Stomach smooth muscle (tissue), 2 donors: ENCODE measurements at regions not wholly inside any gene's neighbourhood (a gene's known extent, or its start where the extent isn't known, plus 50 kb on each side); places are given as distances from the start of the nearest gene placed in this dataset.

ENCODE experiments used
- H3K27ac ChIP-seq: one replicate; pipeline ENCODE4 v1.7.0; 2013; ENCODE audit warnings: mild to moderate bottlenecking, low read length, inconsistent platforms
- H3K27me3 ChIP-seq, 2 donors: one replicate each; pipeline ENCODE4 v1.7.0; 2013; ENCODE audit warnings: low read length in 2 of 2; ENCODE audit not compliant: insufficient read depth in 2 of 2, control insufficient read depth in 1 of 2
- H3K36me3 ChIP-seq, 2 donors: one replicate each; pipeline ENCODE4 v1.7.0; 2013; ENCODE audit warnings: low read length in 2 of 2; ENCODE audit not compliant: control insufficient read depth in 2 of 2, insufficient read depth in 2 of 2
- H3K4me1 ChIP-seq: one replicate; pipeline ENCODE4 v1.7.0; 2013; ENCODE audit warnings: low read length; ENCODE audit not compliant: control insufficient read depth, insufficient read depth
- H3K4me3 ChIP-seq, 2 donors: one replicate each; pipeline ENCODE4 v1.7.0; 2013; ENCODE audit warnings: low read length in 2 of 2
- H3K9ac ChIP-seq, 2 donors: one replicate each; pipeline ENCODE4 v1.7.0; 2013; ENCODE audit warnings: low read length in 2 of 2, mild to moderate bottlenecking in 1 of 2
- H3K9me3 ChIP-seq, 2 donors: one replicate each; pipeline ENCODE4 v1.7.0; 2013; ENCODE audit warnings: low read length in 2 of 2; ENCODE audit not compliant: control insufficient read depth in 2 of 2
- donor health status: healthy.
- donor health status: Pancreatic carcinoma.

DNA sequence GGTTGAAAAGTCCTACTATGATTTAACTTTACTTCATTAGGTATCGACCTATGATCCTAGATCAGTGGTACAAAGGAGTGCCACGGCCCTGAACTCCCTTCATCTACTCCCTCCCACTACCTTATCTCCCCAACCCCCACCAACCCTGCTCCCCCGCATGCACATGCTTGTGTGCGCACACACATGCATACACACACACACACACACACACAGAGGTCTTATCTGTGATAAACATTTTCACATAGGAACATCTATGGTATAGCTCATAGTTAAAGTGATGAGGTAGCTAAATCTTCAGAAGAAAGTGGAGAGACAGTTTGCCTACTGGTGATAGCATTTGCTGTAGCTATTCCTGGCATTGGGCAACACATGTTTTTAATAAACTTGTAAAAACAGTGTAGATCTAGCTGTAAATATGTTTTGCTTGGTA, 471.3 kb downstream of the ZEB2 start:
- Histone ChIP-seq H3K4me1 (no peaks in the 10 kb centered on the region), H3K36me3 (no peaks in the 10 kb centered on the region), H3K4me3 (no peak overlapping the region), H3K9me3 (no peaks in the 10 kb centered on the region), H3K27me3 (no peaks in the 10 kb centered on the region), H3K27ac (no peak overlapping the region), H3K9ac (no peak overlapping the region)

DNA sequence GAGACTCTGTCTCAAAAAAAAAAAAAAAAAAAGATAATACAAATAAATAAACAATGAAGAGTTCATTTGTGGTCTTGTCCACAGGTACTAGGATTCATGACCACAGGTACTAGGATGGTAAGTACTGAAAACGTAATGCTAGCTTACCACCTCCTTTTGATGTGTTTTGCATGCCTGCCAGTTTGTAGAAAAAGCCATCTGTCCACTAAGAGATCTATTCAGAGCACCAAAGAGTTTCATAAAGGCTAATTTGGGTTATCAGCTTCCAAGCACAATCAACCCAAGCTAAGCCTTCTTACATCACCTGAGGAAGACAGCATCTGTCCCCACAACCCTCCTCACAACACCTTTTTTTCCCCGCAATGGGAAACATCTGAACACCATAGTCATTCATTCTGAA, 477.2 kb downstream of the ZEB2 start:
- Histone ChIP-seq H3K27ac (no peak overlapping the region), H3K4me1 (no peaks in the 10 kb centered on the region), H3K4me3 (no peak overlapping the region), H3K9me3 (no peaks in the 10 kb centered on the region), H3K27me3 (no peaks in the 10 kb centered on the region), H3K9ac (no peak overlapping the region), H3K36me3 (no peaks in the 10 kb centered on the region)

DNA sequence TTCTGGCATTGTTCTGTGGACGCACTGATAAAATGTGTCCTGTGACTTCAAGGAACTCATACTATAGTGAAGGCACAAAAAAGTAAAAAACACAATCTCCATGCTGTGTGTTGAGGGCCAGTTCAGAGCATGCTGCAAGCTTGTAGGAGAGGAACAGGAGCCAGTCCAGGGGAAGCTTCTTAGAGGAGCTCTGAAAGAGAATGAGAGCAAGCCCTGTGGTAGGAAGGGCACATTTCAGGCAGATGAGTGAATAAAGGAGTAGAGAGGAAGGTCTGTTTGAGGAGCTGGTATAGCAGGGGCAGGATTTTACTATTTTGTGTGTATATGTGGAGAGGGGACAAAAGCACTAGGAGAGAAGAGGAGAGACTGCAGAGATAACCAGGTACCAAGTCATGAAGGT, 478.3 kb downstream of the ZEB2 start:
- H3K27me3 ChIP-seq, result no peaks in the 10 kb centered on the region
- H3K4me3 ChIP-seq, result no peak overlapping the region
- H3K4me1 ChIP-seq, result no peaks in the 10 kb centered on the region
- H3K27ac ChIP-seq, result no peak overlapping the region
- H3K9me3 ChIP-seq, result no peaks in the 10 kb centered on the region
- no peak overlapping the region for H3K9ac ChIP-seq
- no peaks in the 10 kb centered on the region for H3K36me3 ChIP-seq

DNA sequence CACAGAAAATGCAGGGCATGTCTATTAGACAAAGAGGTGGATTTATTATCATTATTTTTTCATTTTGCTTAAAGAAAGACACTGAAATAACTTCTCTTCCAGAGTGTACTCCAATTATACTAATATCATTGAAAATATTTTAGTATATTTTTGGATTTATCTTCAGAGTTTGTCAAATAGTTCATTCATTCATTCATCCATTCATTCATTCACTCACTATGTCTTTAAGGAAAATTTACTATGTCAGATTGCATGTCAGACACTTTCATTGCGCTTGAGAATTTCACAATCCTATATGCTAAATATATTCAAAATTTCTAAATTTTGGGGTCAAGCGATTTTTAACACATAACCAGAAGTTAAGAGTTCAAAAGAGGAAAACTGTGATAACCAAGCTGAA, 479.1 kb downstream of the ZEB2 start:
- Histone ChIP-seq H3K27me3 (no peaks in the 10 kb centered on the region), H3K9me3 (no peaks in the 10 kb centered on the region), H3K4me3 (no peak overlapping the region), H3K36me3 (no peaks in the 10 kb centered on the region), H3K4me1 (no peaks in the 10 kb centered on the region), H3K9ac (no peak overlapping the region), H3K27ac (no peak overlapping the region)

DNA sequence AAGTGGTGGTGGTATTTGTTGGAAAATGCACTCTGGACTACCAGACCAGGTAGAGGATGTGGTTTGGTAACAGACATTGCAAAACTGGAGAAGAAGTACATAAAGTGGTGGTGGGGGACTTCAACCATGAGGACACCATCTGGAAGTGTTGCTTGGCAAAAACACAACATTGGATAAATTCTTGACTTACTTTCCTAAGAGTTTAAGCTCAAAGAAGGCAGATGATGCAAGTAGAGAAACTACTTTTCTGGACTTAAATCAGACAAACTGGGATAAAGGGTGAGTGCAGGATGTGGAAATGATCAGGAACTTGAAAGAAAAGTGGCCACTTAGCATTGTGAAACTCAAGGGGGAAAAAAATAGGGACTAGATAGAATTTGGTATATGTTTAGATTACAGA, 487.4 kb downstream of the ZEB2 start:
- H3K9ac ChIP-seq, result no peak overlapping the region
- no peaks in the 10 kb centered on the region for H3K4me1 ChIP-seq
- H3K27ac ChIP-seq, result no peak overlapping the region
- H3K36me3 ChIP-seq, result no peaks in the 10 kb centered on the region
- no peak overlapping the region for H3K4me3 ChIP-seq
- no peaks in the 10 kb centered on the region for H3K9me3 ChIP-seq
- no peaks in the 10 kb centered on the region for H3K27me3 ChIP-seq

DNA sequence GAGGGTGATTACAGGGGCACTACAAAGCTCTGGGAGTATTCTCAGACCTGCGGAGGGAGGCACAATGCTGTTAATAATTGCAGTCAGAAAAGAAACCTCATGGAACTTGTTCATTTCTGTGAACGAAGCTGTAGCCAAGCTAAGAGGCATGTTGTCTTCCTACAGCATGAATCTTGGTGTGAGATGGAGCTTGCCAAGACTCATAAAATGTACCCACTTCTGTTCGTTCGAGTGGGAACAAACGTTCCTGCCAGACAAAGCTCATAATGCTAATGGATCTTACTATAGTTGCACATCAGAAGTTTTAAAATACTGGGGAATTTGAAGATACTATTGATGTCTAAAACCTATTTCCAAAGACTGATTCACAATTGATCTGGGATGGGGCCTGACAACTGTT, 489.1 kb downstream of the ZEB2 start:
- Histone ChIP-seq H3K4me1 (no peaks in the 10 kb centered on the region), H3K36me3 (no peaks in the 10 kb centered on the region), H3K9ac (no peak overlapping the region), H3K4me3 (no peak overlapping the region), H3K27me3 (no peaks in the 10 kb centered on the region), H3K27ac (no peak overlapping the region), H3K9me3 (no peaks in the 10 kb centered on the region)

DNA sequence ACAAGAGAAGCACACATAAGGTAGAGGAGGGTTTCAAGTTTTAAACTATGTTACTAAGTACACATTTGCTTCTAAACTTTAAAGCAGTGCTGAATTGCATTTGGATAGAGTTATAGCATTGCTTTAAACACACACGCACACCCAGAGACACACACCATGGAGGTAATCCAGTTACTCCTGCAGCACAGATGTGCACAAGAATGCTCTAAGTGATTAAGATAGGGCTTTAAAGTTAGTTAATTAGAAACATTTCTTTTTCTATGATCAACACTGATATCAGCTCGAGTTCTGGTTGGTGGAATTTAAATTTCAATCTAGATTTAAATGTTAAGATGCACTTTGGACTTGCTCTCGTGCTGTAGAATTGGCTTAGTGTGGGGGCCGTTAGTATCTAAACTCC, 492.3 kb downstream of the ZEB2 start:
- Histone ChIP-seq H3K27ac (no peak overlapping the region), H3K36me3 (no peaks in the 10 kb centered on the region), H3K27me3 (no peaks in the 10 kb centered on the region), H3K4me1 (no peaks in the 10 kb centered on the region), H3K4me3 (no peak overlapping the region), H3K9ac (no peak overlapping the region), H3K9me3 (no peaks in the 10 kb centered on the region)

DNA sequence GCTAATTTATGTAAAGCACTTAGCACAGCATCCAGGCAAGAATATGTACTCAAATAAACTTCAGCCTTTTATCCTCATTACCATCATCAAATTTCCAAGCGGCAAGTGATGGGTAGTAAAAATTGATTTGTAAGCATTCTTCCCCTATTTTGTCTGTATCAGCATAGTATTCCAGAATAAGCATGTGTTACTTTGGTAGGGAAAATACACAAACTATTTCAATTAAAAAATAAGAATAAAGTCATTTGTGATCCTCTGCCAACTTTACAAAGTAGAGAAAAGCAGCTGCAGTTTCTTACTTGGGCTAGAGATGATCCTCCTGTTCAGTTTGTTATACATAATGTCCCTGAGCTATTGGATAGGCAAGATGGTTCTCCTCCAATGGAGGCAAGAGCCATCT, 493.2 kb downstream of the ZEB2 start:
- no peaks in the 10 kb centered on the region for H3K27me3 ChIP-seq
- H3K36me3 ChIP-seq, result no peaks in the 10 kb centered on the region
- H3K9me3 ChIP-seq, result no peaks in the 10 kb centered on the region

DNA sequence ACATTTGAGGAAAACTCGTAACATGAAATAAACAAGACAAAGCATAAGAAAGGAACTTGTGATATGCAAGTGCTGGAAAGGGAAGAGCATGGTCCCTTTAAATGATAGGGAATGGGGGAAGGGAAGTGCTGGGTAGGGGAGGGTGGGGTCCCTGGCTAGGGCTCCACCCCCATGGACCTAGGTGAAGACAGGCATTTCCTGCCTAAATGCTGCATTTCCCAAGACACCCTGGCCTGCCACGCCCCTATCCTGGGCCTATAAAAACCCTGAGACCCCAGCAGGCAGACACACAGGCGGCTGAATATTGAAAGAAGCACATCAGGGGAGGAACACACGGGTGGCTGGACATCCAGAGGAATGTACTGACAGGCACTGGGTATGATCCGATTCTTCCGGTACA, 499.9 kb downstream of the ZEB2 start:
- no peaks in the 10 kb centered on the region for H3K9me3 ChIP-seq
- no peaks in the 10 kb centered on the region for H3K4me1 ChIP-seq
- no peaks in the 10 kb centered on the region for H3K27me3 ChIP-seq

More for the DNA sequence above, 493.2 kb downstream of the ZEB2 start:
- H3K4me1 ChIP-seq, result no peaks in the 10 kb centered on the region
- no peak overlapping the region for H3K27ac ChIP-seq
- H3K9ac ChIP-seq, result no peak overlapping the region
- no peak overlapping the region for H3K4me3 ChIP-seq

DNA sequence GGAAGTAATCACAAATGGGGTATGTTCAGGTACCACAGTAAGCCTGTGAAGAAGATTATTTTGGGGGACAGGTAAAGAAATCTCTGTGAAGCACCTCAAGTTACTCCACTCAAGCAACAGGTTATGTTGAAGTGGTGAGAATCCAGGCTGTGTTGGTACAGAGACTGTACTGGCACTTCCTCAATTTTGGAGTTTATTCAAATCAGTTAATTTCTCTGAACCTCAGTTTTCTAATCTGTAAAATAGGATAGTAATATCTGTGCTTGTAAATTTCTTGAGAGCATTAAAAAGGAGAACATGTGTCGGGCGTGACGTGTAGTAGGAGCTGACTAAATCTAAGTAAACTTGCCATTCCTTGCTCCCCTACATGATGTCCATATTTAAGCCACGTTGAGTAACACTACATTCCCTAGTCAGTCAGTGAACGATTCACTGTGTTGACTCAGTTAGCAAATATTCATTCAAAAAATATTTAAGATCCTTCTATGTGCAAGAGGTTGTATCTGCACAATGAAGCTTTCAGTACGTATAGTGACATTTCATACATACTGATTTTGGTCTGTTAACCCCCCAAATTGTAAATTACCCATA, 504.2 kb downstream of the ZEB2 start:
- H3K4me3 ChIP-seq, result no peak overlapping the region
- no peaks in the 10 kb centered on the region for H3K36me3 ChIP-seq
- H3K27me3 ChIP-seq, result no peaks in the 10 kb centered on the region
- no peaks in the 10 kb centered on the region for H3K4me1 ChIP-seq
- no peak overlapping the region for H3K27ac ChIP-seq
- no peaks in the 10 kb centered on the region for H3K9me3 ChIP-seq
- H3K9ac ChIP-seq, result no peak overlapping the region

More for the DNA sequence above, 499.9 kb downstream of the ZEB2 start:
- H3K9ac ChIP-seq, result no peak overlapping the region
- no peak overlapping the region for H3K27ac ChIP-seq
- H3K4me3 ChIP-seq, result no peak overlapping the region
- no peaks in the 10 kb centered on the region for H3K36me3 ChIP-seq

DNA sequence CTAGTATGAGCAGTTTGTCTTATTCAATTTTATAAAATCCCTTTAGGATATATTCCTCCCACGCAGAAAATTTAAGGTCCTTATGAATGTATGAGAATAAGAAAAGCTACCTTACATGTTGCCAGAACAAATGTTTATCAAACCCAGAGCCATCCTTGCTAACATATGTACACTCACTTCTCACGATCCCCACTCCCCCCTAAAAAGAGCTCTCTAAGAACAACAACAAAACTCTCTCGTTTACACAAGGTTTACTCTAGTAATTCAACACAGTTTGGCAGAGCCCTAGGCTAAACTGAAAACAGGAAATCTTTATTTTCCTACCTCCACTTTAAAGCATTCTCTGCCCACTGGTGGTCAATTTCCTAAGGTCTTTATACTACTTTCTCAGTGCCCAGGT, 504.9 kb downstream of the ZEB2 start:
- no peaks in the 10 kb centered on the region for H3K27me3 ChIP-seq
- no peak overlapping the region for H3K9ac ChIP-seq
- H3K27ac ChIP-seq, result no peak overlapping the region
- no peaks in the 10 kb centered on the region for H3K4me1 ChIP-seq
- no peaks in the 10 kb centered on the region for H3K9me3 ChIP-seq
- H3K4me3 ChIP-seq, result no peak overlapping the region
- no peaks in the 10 kb centered on the region for H3K36me3 ChIP-seq
